ENCODE measurements at regions not wholly inside any gene's neighbourhood (a gene's known extent, or its start where the extent isn't known, plus 50 kb on each side); places are given as distances from the start of the nearest gene placed in this dataset.

DNA sequence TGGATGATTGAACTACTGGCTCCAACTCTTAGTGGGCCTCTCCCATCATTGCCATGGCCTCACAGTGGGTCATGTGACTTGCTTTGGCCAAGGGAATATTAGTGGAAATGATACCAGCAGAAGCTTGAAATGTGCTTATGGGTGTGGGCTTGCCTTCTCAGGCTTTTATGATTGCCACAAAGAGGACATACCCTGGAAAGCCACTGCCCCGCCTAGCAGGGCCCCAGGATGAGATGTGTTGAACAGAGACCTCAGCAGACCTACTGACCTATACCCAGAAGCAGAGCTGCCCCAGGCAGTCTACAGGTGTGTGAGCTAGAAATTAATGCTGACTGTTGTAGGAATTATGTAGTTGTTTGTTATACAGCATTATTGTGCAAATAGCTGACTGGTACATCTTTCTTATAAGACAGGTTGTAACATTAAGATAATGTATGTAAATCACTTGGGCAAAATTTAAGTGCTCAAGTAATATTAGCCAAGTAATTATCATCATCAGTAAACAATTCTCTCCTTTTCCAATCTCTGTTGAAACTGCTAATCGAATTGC lies 67.8 kb upstream of the CDH5 start:
- no peaks in the 10 kb centered on the region for H3K9me3 ChIP-seq (ENCODE audit: control insufficient read depth, low read depth, low read length)
- no peaks in the 10 kb centered on the region for H3K36me3 ChIP-seq (ENCODE audit: control insufficient read depth, insufficient read depth, low read length)
- H3K27ac ChIP-seq (ENCODE audit: low read length), result no peak overlapping the region
- H3K4me3 ChIP-seq (ENCODE audit: low read length), result no peak overlapping the region
- DNase-seq, result no peak
- no peaks in the 10 kb centered on the region for H3K4me1 ChIP-seq (ENCODE audit: control insufficient read depth, insufficient read depth, low read length)
- no CpG with 5 or more reads among the region's 2 CpGs for WGBS (ENCODE audit: insufficient coverage, low lambda C conversion rate)
- peaks cover 4% of the 10 kb centered on the region for H3K27me3 ChIP-seq (ENCODE audit: control insufficient read depth, insufficient read depth, low read length)

DNA sequence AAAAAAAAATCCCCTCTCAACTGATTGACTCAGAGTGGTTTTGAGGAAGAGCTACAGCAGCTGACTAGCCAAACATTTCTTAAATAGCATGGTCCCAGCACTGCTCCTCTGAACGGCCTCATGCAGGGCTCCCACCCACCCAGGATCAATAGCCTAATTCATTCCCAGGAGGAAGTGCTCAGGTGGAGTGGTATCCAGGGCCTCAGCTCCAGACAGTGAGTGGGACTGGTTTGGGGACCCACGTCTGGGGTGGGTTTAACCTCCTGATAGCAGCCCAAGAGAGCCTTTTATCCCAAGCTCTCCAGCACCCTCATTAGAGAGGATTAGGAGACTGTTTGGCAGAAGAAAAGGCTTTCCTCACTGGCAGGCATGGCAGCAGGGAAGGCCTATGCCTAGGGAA lies 68.5 kb upstream of the CDH5 start:
- Histone ChIP-seq H3K36me3 (ENCODE audit: control insufficient read depth, insufficient read depth, low read length) (no peaks in the 10 kb centered on the region), H3K9me3 (ENCODE audit: control insufficient read depth, low read depth, low read length) (no peaks in the 10 kb centered on the region), H3K27ac (ENCODE audit: low read length) (no peak overlapping the region), H3K4me1 (ENCODE audit: control insufficient read depth, insufficient read depth, low read length) (no peaks in the 10 kb centered on the region), H3K4me3 (ENCODE audit: low read length) (no peak overlapping the region), H3K27me3 (ENCODE audit: control insufficient read depth, insufficient read depth, low read length) (peaks cover 4% of the 10 kb centered on the region)
- no peak for DNase-seq
- WGBS (ENCODE audit: insufficient coverage, low lambda C conversion rate), result no CpG with 5 or more reads among the region's 2 CpGs

DNA sequence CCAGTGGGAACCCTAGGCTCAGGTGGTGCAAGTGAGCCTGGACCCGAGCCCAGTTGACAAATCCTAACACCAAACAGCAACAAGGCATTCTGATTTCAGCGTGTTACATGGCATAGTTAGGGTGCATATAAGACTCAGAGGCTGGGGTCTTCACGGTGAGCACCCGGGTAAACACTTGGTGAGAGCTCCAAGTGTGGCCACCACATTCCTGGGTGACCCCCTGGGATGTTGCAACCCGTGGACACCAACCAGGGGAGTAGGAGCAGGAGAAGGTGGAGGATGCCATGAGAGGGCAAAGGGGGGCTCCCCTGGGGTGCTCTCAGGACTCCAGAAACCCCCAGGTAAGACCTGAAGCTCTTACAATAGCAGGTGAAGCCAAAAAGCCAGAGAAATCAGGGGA lies 69.9 kb upstream of the CDH5 start:
- Histone ChIP-seq H3K27ac (ENCODE audit: low read length) (no peak overlapping the region), H3K9me3 (ENCODE audit: control insufficient read depth, low read depth, low read length) (no peaks in the 10 kb centered on the region), H3K27me3 (ENCODE audit: control insufficient read depth, insufficient read depth, low read length) (peaks cover 4% of the 10 kb centered on the region), H3K4me3 (ENCODE audit: low read length) (no peak overlapping the region), H3K36me3 (ENCODE audit: control insufficient read depth, insufficient read depth, low read length) (no peaks in the 10 kb centered on the region), H3K4me1 (ENCODE audit: control insufficient read depth, insufficient read depth, low read length) (no peaks in the 10 kb centered on the region)
- WGBS (ENCODE audit: insufficient coverage, low lambda C conversion rate), result no CpG with 5 or more reads among the region's 5 CpGs
- no peak for DNase-seq

DNA sequence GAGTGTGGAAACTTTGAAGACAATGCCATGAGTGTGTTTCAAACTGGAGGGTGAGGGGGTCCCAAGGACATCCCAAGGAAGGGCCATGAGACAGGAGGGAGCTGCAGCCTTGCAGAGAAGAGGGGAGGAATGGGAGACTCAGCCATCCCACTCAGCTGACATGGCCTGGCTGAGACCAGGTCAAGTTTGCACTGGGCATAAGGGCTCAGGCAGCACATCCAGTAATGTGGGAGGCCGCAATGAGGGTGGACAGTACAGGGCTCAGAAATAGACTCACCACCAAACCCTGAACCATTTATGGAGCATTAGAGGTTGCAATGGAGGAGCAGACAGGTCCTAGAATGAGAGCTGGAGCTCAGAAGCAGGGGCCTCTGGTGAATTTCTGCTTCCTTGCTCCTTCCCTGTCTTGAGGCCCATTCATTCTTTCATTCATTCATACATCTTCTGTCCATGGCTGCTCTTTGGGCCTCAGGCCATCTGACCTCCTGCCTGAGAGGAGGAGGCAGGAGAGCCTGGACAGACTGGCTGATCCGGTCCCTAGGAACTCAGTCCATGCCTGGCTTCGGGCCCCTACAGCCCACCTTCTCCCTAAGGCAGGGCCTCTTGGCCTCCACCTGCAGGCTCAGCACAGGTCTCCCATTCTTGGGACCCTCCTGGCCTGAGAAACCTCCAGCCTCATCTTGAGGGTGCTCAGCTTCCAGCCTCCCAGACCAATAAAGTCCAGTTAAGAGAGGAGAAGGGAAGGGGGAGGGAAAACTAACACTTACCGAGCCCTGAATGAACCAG lies 70.5 kb upstream of the CDH5 start:
- Histone ChIP-seq H3K27me3 (ENCODE audit: control insufficient read depth, insufficient read depth, low read length) (peaks cover 4% of the 10 kb centered on the region), H3K4me1 (ENCODE audit: control insufficient read depth, insufficient read depth, low read length) (no peaks in the 10 kb centered on the region), H3K4me3 (ENCODE audit: low read length) (no peak overlapping the region), H3K27ac (ENCODE audit: low read length) (no peak overlapping the region), H3K9me3 (ENCODE audit: control insufficient read depth, low read depth, low read length) (no peaks in the 10 kb centered on the region), H3K36me3 (ENCODE audit: control insufficient read depth, insufficient read depth, low read length) (no peaks in the 10 kb centered on the region)
- DNase-seq, result no peak
- no CpG with 5 or more reads among the region's 4 CpGs for WGBS (ENCODE audit: insufficient coverage, low lambda C conversion rate)

DNA sequence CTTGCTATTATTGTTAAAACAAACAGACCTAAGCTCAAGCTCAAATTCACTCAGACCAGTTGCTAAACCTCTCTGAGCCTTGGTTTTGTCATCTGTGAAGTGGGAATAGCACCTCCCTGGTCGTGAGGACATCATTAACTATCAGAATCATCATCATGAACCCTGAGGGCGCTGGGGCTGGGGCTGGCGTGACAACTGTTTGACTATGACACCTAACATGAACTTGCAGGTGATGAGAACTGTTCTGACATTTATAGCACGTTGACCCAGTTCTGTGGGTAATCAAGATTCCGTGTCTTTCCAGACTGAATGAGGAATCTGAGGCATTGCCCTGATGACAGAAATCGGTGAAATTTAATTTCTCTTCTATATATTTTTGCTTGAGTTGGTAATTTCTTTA lies 71.3 kb upstream of the CDH5 start:
- no CpG with 5 or more reads among the region's 6 CpGs for WGBS (ENCODE audit: insufficient coverage, low lambda C conversion rate)
- no peak overlapping the region for H3K27ac ChIP-seq (ENCODE audit: low read length)
- no peaks in the 10 kb centered on the region for H3K4me1 ChIP-seq (ENCODE audit: control insufficient read depth, insufficient read depth, low read length)
- no peaks in the 10 kb centered on the region for H3K36me3 ChIP-seq (ENCODE audit: control insufficient read depth, insufficient read depth, low read length)
- no peaks in the 10 kb centered on the region for H3K9me3 ChIP-seq (ENCODE audit: control insufficient read depth, low read depth, low read length)
- DNase-seq, result no peak
- H3K27me3 ChIP-seq (ENCODE audit: control insufficient read depth, insufficient read depth, low read length), result peaks cover 4% of the 10 kb centered on the region
- H3K4me3 ChIP-seq (ENCODE audit: low read length), result no peak overlapping the region

DNA sequence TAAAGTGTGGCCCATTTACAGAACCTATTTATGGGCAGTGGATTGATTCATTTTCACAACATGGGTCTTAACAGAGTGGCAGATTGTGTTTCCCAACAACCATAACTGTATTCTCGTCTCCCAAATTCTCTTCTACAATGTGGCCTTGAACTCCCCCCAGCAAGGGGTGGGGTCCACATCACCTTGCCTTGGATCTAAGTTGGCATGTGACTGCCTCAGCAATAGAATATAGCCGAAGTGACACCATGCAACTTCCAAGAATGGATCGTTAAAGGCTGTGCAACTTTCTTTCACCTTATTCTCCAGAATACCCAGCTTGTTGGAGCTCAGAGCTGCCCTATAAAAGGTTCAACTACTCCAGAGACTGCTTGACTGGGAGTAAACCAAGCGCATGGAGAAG lies 72.0 kb upstream of the CDH5 start:
- Histone ChIP-seq H3K4me1 (ENCODE audit: control insufficient read depth, insufficient read depth, low read length) (no peaks in the 10 kb centered on the region), H3K27me3 (ENCODE audit: control insufficient read depth, insufficient read depth, low read length) (peaks cover 4% of the 10 kb centered on the region), H3K27ac (ENCODE audit: low read length) (no peak overlapping the region), H3K36me3 (ENCODE audit: control insufficient read depth, insufficient read depth, low read length) (no peaks in the 10 kb centered on the region), H3K4me3 (ENCODE audit: low read length) (no peak overlapping the region), H3K9me3 (ENCODE audit: control insufficient read depth, low read depth, low read length) (no peaks in the 10 kb centered on the region)
- WGBS (ENCODE audit: insufficient coverage, low lambda C conversion rate), result no CpG with 5 or more reads among the region's 4 CpGs
- no peak for DNase-seq

DNA sequence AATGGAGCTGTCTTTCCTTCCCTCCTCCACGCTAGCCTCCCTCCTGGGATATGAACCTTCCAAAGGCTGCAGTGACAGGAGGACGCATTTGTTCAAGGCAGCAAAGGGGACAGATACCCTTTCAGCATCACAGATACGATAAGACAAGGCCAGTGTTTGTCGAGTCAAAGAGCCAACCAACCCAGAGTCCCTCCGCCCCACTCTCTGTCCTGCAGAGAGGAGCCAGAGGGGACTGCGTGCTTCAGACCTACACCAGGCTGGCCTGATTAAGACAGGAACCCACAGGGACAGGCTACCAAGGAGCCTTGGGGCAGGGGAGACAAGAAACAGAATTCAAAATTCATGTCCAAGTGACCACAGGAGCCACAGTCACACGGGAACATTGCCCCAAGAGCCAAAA lies 72.6 kb upstream of the CDH5 start:
- H3K27ac ChIP-seq (ENCODE audit: low read length), result no peak overlapping the region
- DNase-seq, result no peak
- H3K27me3 ChIP-seq (ENCODE audit: control insufficient read depth, insufficient read depth, low read length), result peaks cover 4% of the 10 kb centered on the region
- no peaks in the 10 kb centered on the region for H3K4me1 ChIP-seq (ENCODE audit: control insufficient read depth, insufficient read depth, low read length)
- no peaks in the 10 kb centered on the region for H3K9me3 ChIP-seq (ENCODE audit: control insufficient read depth, low read depth, low read length)
- H3K4me3 ChIP-seq (ENCODE audit: low read length), result no peak overlapping the region
- WGBS (ENCODE audit: insufficient coverage, low lambda C conversion rate), result no CpG with 5 or more reads among the region's 7 CpGs
- no peaks in the 10 kb centered on the region for H3K36me3 ChIP-seq (ENCODE audit: control insufficient read depth, insufficient read depth, low read length)

DNA sequence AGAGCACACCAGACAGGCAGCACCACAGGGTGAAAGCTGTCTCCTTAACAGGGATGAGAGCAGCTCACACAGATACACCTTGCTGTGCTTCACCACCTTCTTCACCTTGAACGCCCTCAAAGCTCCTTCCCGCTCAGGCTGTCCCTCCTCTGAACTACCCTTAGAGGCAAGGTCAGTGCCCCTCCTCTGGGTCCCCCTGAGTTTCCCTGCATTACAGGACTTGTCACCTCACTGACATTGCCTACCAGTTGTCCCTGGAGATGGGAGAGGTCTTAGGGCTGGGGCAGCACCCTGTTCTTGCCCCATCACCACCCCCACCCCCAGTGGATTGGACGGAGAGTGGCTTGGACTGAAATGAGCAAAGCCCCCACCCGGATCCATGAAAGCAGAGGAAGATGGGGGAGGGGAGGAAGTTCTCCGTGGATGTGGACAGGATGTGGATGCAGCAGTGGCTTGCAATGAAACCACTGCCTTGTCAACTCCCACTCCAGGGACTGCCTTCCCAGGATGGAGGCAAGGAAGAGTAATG lies 73.2 kb upstream of the CDH5 start:
- H3K9me3 ChIP-seq (ENCODE audit: control insufficient read depth, low read depth, low read length), result no peaks in the 10 kb centered on the region
- no peaks in the 10 kb centered on the region for H3K36me3 ChIP-seq (ENCODE audit: control insufficient read depth, insufficient read depth, low read length)
- no peak overlapping the region for H3K4me3 ChIP-seq (ENCODE audit: low read length)
- no peaks in the 10 kb centered on the region for H3K4me1 ChIP-seq (ENCODE audit: control insufficient read depth, insufficient read depth, low read length)
- no peak for DNase-seq
- no peak overlapping the region for H3K27ac ChIP-seq (ENCODE audit: low read length)
- peaks cover 4% of the 10 kb centered on the region for H3K27me3 ChIP-seq (ENCODE audit: control insufficient read depth, insufficient read depth, low read length)
- WGBS (ENCODE audit: insufficient coverage, low lambda C conversion rate), result no CpG with 5 or more reads among the region's 5 CpGs

DNA sequence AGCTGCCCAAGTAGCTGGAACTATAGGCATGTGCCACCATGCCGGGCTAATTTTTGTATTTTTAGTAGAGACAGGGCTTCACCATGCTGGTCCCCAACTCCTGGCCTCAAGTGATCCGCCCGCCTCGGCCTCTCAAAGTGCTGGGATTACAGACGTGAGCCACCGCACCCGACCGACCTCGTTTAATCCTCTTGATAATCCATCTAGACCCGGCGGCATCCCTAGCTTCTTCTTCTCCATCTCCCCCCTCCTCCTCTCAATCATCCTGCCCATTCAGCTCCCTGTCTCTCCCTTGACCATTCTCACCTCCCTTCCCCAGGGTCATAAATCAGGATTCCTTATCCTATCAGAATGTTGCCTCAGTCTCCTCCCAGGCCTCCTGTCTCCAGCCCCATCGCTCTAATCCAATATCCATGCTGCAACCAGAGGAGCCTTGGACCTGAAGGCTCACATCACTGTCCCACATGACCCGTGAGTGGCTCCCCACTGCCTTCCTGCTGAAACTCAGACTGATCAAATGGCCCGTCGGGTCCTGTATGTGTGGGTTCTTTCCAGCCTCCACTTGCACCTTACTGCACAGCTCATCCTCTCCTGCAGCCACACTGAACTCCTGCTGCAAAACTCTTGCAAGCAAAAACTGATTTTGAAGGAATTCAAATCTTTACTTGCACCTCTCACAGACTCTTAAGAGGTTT lies 74.1 kb upstream of the CDH5 start:
- Histone ChIP-seq H3K36me3 (ENCODE audit: control insufficient read depth, insufficient read depth, low read length) (no peaks in the 10 kb centered on the region), H3K27ac (ENCODE audit: low read length) (no peak overlapping the region), H3K27me3 (ENCODE audit: control insufficient read depth, insufficient read depth, low read length) (peaks cover 4% of the 10 kb centered on the region), H3K9me3 (ENCODE audit: control insufficient read depth, low read depth, low read length) (no peaks in the 10 kb centered on the region), H3K4me1 (ENCODE audit: control insufficient read depth, insufficient read depth, low read length) (no peaks in the 10 kb centered on the region), H3K4me3 (ENCODE audit: low read length) (no peak overlapping the region)
- no peak for DNase-seq
- 62% methylated on average over 2 of the region's 15 CpGs for WGBS (ENCODE audit: insufficient coverage, low lambda C conversion rate)

DNA sequence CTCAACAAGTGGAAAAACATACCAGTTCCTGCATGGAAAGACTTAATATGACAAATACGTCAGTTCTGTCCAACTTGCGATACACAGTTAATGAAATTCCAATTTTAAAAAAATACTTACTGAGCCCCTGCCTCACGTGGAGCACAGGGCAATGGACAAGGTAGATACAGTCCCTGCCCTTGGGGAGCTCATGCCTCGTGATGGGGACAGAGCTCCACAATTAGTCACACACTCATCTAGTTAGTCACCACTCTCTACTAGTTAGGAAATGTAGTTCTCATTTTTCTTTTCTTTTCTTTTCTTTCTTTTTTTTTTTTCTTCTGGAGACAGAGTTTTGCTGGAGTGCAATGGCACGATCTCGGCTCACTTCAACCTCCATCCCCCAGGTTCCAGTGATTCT lies 74.7 kb upstream of the CDH5 start:
- H3K4me3 ChIP-seq (ENCODE audit: low read length), result no peak overlapping the region
- no peaks in the 10 kb centered on the region for H3K36me3 ChIP-seq (ENCODE audit: control insufficient read depth, insufficient read depth, low read length)
- no peak for DNase-seq
- no peaks in the 10 kb centered on the region for H3K4me1 ChIP-seq (ENCODE audit: control insufficient read depth, insufficient read depth, low read length)
- H3K27ac ChIP-seq (ENCODE audit: low read length), result no peak overlapping the region
- H3K27me3 ChIP-seq (ENCODE audit: control insufficient read depth, insufficient read depth, low read length), result peaks cover 4% of the 10 kb centered on the region
- H3K9me3 ChIP-seq (ENCODE audit: control insufficient read depth, low read depth, low read length), result no peaks in the 10 kb centered on the region
- 90% methylated on average over 2 of the region's 6 CpGs for WGBS (ENCODE audit: insufficient coverage, low lambda C conversion rate)

Data from large intestine (tissue), 3 donors.